GM18519 (cell line): ENCODE measurements at regions not wholly inside any gene's neighbourhood (a gene's known extent, or its start where the extent isn't known, plus 50 kb on each side); places are given as distances from the start of the nearest gene placed in this dataset.

Experiments used
- ATAC-seq: cut with Tn5 transposase; IDR thresholded peaks from one replicate; pipeline ENCODE4 v1.9.1; 2021; ENCODE audit warnings: mild to moderate bottlenecking, moderate library complexity; ENCODE audit not compliant: unreplicated experiment, low FRiP score

DNA sequence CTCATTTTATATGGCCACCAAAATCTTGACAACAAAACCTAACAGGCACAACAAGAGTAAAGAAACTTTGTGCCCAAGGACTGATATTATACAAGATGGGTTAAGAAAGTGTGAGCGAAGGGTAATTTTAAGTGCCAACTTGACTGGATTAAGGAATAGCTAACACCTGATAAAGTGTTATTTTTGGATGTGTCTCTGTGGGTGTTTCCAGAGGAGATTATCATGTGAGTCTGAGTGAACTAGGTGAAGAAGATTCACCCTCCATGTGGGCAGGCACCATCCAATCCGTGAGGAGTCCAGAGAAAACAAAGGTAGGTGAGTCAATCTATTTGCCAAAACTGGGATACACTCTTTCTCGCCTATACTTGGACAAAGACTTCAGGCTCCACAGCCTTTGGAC, 461.6 kb downstream of the ETS1 start:
- no peak for ATAC-seq

DNA sequence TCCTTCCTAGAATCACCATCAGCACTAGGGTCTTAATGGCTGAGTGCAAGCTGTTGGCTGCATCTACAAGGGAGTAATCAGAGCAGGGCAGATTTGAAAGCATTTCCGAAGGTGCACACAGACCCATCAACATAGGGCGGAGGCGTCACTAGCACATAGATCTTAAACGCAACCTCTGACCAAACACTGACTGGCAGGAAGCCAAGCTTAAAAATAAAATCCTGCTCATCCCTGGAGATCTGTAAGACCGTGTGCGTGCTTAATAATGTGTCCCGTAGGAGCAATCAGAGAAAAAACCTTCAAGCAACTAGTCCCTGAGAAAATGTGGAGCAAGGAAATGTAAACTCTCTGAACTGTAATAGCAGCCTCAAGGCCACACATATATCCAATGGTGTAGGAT, 470.5 kb downstream of the ETS1 start:
- ATAC-seq = no peak

DNA sequence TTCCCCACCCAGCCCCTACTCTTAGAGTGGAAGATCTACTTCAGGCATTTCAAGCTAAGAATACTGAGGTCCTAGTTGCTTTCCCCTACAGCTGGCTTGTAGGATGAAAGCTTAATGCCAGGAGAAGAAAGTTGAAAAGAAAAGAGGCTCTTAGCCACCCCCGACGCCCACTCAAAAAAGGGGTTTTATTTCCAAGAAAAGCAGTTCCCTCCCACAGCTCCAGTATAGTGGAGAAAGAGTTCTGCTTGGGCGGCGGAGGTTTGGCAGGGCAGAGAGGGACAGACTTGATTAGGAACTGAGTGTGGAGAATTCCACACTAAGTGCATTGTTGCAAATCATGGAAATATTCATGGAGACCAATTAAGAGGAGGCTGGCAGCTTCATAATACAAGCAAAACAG, 470.9 kb downstream of the ETS1 start:
- no peak for ATAC-seq

DNA sequence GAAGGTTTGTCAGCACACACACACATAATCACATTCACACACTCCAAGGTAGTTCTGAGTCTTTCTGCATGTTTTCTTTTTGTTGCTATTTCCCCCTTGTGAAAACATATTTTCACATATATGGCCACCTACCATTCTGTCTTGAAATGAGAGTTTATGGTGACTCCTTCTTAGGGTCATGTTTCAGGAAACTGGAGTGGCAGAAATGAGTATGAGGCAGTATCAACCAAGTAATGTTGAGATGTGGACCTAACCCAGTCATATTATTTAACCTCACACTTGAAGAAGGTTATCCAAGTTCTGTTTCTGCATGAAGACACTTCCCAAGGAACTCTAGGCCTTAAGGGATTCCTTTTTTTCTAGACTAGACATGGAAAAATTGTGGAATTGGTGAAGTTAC, 481.4 kb downstream of the ETS1 start:
- ATAC-seq = no peak

DNA sequence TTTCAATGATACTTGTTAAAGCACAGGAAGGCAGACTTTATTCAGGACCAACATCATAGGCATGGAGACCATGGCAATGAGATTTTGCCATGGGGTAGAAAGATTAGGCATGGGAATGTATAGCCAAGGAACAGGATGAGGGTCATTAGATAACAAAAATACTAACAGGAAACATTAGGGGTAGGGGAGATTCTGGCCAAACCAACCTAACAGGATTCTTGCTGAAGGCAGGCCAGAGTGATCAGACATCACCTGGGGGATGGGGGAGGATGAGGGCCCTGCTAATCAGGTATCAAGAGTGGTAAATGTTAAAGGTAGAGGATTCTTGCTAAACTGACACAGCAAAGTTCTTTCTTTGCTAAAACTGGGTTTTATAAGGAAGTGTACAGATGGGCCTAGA, 481.8 kb downstream of the ETS1 start:
- no peak for ATAC-seq

DNA sequence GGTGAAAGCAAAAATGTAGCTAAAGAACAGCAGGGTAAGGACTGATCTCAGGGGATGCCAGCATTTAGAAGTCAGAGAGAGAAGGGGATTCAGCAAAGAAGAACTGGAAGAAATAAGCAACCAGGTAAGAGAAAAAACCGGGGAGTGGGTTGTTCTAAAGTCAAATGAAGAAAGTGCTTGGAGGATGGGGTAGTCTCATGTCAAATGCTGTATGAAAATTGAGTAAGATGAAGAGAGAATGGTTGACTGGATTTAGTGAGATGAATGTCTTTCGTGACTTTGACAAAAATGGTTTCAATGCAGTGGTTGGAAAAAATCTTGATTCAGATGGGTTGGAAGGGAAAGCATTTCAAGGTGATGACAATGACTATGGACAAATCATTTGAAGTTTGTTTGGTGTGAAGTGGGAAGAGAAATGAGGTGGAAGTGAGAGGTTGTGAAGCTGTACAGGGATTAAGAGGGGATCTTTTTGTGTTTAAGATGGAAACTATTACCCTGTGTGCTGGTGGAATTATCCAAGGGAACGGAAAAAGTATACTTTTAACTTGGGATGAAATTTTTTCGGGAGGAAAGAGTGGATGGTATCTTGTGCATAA, 484.0 kb downstream of the ETS1 start:
- no peak for ATAC-seq

DNA sequence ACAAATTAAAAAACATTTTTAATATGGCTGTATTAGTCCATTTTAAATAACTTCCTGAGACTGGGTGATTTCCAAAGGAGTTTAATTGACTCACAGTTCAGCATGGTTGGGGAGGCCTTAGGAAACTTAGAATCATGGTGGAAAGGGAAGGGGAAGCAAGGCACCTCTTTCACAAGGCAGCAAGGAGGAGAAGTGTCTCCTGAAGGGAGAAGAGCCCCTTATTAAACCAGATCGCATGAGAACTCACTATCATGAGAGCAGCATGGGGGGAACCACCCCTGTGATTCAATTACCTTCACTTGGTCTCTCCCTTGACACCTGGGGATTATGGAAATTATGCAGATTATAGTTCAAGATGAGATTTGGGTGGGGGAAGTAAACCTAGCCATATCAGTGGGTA, 488.6 kb downstream of the ETS1 start:
- no peak for ATAC-seq

DNA sequence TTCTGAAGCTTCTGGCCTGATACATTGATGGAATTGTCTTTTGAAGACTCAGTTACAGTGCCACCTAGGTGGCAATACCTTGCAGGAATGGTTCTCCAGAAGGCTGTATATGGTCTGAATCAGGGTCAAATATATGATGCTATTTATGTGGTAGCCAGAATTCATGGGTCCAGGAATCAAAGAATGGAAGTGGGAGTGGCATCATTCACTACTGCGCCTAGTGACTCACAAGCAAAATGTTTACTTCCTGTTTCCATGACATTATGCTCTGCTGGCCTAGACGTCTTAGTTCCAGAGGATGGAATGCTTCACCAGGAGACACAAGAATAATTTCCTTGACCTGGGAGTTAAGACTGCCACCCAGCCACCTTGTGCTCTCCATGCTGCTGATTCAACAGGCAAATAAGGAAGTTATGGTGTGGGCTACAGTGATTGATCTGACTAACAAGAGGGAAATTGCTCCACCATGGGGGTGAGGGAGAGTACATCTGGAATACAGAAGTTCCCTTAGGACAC, 491.8 kb downstream of the ETS1 start:
- no peak for ATAC-seq

DNA sequence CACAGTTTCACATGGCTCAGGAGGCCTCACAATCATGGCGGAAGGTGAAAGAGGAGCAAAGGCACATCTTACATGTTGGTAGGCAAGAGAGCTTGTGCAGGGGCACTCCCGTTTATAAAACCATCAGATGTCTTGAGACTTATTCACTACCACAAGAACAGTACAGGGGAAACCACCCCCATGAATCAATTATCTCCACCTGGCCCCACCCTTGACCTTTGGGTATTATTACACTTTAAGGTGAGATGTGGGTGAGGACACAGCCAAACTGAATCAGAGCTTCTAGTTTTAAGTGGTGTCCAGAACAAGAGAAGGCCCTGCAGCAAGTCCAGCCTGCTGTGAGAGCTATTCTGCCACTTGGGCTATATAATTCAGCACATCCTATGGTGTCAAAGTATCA, 493.7 kb downstream of the ETS1 start:
- no peak for ATAC-seq

DNA sequence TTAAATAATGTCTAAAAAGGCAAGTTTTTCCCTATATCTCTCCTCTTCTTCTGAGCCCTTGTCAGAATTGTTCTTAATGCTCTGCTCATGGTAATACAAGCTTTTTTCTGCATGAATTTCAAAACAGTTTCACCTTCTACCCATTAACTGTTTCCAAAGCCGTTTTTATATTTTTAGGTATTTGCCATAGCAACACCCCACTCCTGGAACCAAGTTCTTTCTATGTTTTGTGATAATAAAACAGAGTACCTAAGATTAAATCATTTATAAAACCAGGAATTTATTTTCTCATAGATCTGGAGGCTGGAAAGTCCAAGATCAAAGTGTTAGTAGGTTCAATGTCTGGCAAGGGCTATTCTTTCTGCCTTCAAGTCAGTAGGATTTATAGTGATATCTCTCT, 497.4 kb downstream of the ETS1 start:
- no peak for ATAC-seq

DNA sequence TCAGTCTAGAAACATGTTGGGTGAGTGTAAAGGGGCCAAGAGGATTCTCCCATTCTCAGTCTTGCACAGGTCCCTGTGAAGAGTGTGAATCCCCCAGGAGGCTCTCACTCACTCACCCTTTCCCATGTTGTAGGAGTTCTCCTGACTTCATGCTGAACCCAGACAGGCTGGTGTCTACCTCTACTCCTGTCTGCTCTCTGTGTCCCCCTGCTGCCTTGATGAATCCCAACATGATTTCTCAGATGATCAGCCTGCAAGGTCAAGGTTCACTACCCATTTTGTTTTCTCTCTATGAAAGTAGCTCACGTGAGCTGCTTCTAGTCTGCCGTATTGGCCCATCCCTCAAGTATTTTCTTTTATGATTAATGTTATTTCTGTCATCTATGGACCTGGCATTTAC, 500.6 kb downstream of the ETS1 start:
- no peak for ATAC-seq

DNA sequence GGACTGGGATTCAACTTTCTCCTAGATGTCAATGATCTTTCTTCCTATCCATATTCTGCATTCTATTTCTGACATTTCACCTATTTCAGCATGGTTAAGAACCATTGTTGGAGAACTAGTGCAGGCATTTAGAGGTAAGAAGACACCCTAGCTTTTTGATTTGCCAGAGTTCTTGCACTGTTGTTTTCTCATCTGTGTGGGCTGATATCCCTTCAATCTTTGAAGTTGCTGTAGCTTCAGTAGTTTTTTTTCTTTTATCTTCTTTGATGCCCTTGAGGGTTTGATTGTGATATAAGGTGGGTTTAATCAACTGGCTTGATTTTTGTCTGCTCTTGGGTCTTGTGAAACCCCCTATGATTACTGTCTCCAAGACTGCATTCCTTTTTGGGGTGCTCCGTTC, 502.1 kb downstream of the ETS1 start:
- ATAC-seq = no peak

DNA sequence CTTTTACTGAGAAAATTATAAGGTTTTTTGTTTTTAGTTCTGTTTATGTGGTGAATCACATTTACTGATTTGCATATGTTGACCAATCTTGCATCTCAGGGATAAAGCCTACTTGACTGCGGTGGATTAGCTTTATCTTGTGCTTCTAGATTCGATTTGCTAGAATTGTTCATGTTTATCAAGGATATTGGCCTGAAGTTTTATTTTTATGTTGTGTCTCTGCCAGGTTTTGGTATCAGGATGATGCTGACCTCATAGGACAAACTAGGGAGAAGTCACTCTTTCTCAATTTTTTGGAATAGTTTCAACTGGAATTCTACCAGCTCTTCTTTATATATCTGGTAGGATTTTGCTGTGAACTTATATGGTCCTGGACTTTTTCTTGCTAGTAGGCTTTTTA, 504.8 kb downstream of the ETS1 start:
- no peak for ATAC-seq

DNA sequence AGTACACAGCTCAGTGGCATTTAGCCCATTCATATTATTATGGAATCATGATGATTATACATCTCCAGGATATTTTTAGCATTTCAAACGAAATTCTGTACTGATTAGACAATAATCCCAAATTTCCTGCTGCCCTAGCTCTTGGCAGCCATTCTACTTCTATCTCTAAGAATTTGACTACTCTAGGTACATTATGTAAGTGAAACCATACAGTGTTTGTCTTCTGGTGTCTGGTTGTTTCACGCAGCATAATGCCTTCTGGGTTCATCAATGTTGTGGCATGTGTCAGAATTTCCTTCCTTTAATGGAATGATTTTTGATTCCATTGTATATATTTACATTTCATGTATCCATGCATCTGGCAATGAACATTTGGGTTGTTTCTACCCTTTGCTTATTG, 517.7 kb downstream of the ETS1 start:
- no peak for ATAC-seq

DNA sequence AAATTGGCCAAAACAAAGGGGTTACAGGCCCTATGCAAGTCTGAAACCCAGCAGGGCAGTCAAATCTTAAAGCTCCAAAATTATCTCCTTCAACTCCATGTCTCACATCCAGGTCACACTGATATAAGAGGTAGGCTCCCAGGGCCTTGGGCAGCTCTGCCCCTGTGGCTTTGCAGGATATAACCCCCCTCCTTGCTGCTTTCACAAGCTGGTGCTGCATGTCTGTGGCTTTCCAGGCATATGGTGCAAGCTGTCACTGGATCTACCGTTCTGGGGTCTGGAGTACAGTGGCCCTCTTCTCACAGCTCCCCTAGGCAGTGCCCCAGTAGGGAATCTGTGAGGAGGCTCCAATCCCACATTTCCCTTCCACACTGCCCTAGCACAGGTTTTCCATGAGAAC, 519.6 kb downstream of the ETS1 start:
- no peak for ATAC-seq

DNA sequence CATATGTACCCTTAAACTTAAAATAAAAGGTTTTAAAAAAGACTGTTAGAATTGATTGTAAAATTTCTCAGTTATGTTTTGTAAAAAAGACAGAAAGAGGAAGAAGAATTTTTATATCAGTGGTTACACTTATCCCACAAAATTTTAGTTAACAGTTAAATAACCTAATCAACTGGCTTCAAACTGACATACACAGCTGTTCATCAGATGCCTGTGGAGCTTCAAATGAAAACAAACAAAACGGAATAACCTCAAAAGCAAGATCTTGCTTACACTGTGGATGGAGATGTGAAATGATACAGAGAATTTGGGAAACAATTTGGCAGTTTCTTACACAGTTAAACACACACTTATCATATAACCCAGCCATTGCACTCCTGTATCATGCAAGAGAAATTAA, 521.0 kb downstream of the ETS1 start:
- ATAC-seq = no peak

DNA sequence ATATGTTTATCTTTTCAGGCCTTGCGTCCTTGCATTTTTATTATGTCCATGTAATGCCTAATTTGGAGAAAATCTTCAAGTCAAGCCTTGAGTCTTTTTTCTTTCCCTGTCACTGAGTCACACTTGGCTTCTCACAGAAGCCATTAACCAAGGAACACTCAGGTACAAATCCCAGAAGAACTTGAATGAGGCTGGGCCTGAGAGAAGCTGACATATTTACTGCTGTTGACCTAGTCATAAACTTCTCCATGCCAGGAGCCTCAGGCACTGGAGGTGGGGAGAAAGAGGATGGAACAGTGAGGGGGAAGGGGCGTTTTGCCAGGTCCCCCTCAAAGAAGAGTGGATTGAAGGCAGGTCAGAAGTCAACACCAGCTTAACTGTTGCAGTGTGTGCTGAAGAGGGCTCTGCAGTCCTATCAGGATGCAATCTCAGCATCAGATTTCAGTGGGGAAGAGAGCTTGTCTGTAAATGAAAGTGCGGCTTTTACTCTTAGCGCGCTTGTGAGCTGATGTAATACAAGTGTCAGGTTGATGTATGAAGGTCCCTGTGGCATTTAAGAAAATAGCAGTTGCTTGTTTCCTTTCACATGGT, 526.0 kb downstream of the ETS1 start:
- ATAC-seq = no peak

DNA sequence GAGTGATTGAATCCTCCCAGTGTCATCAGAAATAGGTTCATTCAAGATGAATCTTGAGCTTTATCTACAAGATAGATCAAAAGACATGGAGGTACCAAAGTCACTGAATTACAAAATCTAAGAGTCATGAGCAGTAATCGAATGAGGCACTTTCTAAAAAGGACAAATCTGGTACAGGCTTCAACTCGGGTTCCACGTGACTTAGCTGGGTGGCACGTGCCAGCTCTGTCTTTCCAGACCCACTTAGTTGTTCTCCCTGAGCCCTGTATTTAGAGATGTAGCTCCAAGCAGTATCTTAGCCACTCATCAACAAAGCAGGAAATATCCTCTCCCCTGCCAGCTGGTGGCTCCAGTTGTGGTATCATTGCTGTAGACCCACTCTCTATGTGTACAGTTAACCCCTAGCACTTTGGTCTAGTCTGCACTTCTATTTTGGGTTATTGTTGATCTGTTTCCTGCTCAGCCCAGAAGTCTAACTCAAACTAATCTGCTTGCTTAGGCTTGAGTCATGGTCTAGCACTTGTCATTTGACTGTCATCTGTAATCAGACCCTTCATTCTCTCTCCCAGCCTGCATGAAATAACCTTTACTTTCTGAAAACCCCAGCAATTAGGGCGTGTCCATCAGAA, 528.7 kb downstream of the ETS1 start:
- ATAC-seq = no peak

DNA sequence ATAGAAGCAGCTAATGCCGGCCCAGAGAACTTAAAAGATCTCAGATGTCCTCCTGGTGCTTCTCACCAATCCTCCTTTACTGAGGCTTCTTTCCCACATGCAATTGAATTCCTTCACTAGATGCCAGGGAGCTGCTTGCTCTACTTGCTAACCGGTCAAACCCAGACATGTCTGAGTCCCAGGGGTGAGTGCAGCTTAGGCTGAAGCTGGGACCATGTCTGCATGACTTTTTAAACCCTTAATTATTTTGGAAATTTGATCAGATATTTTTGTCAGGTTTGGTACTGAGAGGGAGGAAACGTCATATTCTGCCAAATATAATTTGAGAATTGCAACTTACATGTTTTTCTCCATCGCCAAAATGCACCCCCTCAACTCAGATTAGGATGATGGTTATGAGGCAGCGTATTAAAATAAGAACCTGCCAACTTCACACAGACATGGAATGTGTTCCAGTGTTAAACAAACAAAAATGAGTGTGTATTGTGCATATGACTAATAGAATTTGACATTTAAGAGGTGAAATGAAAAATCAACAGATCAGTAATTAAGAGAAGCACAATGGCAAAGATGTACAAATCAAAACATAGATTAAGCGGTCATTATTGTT, 529.5 kb downstream of the ETS1 start:
- no peak for ATAC-seq

DNA sequence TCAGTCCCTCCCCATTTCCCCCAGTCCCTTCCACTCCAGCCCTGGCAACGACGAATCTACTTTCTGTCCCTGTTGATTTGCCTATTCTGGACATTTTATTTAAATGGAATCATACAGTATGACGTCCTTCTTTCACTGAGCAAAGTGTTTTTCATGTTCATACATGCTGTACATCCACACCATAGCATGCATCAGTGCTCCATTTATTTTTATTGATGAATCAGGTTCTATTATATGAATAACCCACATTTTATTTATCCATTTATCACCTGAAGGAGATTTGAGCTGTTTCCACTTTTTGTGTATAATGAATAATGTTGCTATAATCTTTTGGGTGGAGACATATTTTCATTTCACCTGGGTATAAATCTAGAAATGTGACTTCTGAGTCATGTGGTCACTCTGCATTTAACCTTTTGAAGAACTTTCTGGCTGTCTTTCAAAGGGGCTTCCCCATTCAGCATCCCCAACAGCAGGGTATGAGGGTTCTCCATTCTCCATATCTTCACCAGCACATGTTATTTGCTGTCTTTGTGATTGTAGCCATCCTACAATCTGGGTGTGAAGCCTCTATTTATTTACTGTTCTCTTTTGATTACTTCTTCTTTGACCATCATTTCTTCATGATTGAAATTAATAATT, 531.7 kb downstream of the ETS1 start:
- no peak for ATAC-seq
